ENCODE measurements at regions not wholly inside any gene's neighbourhood (a gene's known extent, or its start where the extent isn't known, plus 50 kb on each side); places are given as distances from the start of the nearest gene placed in this dataset.
"Not testable (repeated sequence)": the region's sequence is repeated elsewhere in the genome, so short reads cannot be mapped to it uniquely, and the experiment has no call there.

DNA sequence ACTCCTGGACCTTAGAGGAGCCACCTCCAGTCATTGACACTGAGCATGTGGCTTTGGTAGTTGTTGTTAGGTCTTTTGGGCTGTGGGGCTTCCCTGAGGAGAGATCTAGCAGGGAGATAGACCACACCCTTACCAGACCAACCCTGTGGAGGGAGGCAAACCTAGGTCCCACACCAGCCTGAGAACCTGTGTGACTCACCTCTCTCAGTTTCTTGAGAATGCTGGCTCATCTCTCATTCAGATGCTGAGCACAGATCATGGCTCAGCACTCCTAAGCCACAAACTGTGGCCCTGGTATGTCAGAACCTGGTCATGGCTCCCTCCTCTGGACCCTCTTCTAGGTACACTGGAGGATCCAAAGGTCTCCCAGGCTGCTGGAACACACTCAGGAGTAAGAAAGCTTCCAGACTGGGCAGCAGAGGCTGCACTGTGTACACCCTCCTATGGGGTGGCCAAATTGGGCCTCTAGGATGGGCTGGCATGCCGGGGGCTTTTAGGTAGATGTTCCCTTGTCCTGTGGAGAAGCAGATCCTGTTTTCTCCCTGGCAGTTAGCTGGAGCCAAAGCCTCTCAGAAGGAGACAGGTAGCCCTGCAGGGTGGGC is 1294.5 kb downstream of the KHDRBS2 start:
- no peak for DNase-seq (ENCODE audit: low read depth, low spot score)
- in situ Hi-C loops (cut with HindIII; ENCODE audit: low pct_unique_long_range_greater_than_20kb, low sequenced_read_pairs), result no loop called here

DNA sequence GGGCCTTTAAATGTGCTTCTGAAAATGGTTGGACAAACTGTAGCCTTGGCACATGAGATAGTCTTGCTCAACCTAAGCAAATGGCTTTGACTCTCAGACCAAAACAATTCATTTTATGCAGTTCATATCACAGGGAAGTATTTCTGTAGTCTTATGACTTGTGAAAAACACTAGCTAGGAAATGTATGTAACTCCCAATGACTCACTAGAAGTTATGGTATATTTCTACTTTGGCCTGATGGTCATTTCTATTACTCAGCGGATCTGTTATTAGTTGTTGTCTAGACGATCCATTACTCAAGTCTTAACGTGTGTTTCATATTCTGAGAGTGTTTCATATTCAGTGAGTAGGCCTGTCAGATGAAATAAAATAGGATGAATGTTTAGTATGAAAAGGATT is 1333.5 kb downstream of the KHDRBS2 start:
- DNase-seq (ENCODE audit: low read depth, low spot score), result no peak
- in situ Hi-C loops (cut with HindIII; ENCODE audit: low pct_unique_long_range_greater_than_20kb, low sequenced_read_pairs), result no loop called here

DNA sequence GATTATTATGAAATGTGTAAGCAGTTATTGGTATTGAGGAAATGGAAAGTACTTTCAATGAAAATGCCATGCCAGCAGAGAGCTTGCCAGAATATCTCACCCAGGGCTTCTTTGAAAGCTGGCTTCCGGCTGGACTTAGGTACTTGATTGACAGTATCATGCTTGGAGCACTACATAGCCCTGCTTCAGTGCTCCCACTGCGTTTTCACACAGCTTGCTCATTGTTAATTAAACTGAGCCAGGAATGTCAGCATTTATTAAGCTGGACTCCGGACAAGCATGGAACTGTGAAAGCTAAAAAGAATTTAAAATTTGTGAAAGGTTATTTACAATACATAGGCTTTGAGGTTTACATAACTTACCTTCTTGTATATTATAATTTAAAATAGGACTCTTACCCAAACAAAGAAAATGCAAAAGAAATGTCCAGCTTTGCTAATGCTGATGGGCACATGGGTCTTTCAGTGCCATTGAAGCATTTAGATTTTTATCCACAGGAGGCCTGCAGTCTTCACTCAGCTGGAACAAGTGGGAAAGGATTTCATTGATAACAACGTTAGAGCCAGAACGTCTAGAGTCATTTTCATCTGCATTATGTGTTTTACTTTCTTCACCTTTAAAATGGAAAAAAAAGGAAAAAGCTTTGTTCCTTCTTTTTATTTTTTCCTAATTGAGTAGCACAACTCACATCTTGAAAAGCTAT is 1335.7 kb downstream of the KHDRBS2 start:
- in situ Hi-C loops (cut with HindIII; ENCODE audit: low pct_unique_long_range_greater_than_20kb, low sequenced_read_pairs), result not testable (repeated sequence)

DNA sequence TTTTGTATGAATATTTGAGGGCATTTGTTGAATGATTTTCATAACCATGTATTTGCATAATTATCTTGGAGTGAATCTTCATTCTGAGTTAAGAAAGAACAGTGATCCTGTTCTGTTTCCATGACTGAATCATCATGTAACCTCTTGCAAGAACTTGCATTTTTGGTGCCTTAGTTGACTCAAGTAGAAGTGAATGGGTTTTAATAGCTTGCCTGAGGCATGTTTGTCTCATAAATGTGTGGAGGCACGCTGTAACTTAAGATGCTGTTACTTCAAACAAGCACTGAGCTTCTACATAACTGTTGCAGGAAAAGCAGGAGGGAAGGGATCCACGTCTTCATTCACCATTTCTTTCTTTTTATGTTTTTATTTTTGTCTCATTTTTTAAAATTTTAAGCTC is 1338.6 kb downstream of the KHDRBS2 start:
- in situ Hi-C loops (cut with HindIII; ENCODE audit: low pct_unique_long_range_greater_than_20kb, low sequenced_read_pairs); DNase-seq (ENCODE audit: low read depth, low spot score): not testable (repeated sequence)

More for the DNA sequence above, 1335.7 kb downstream of the KHDRBS2 start:
- DNase-seq (ENCODE audit: low read depth, low spot score), result not testable (repeated sequence)

DNA sequence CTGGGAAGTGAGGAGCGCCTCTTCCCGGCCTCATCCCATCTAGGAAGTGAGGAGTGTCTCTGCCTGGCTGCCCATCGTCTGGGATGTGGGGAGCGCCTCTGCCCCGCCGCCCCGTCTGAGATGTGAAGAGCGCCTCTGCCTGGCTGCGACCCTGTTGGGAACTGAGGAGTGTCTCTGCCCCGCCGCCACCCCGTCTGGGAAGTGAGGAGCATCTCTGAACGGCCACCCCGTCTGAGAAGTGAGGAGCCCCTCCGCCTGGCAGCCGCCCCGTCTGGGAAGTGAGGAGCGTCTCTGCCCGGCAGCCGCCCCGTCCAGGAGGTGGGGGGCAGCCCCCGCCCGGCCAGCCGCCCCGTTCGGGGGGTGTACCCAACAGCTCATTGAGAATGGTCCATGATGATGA is 1341.2 kb downstream of the KHDRBS2 start:
- in situ Hi-C loops (cut with HindIII; ENCODE audit: low pct_unique_long_range_greater_than_20kb, low sequenced_read_pairs); DNase-seq (ENCODE audit: low read depth, low spot score): not testable (repeated sequence)

DNA sequence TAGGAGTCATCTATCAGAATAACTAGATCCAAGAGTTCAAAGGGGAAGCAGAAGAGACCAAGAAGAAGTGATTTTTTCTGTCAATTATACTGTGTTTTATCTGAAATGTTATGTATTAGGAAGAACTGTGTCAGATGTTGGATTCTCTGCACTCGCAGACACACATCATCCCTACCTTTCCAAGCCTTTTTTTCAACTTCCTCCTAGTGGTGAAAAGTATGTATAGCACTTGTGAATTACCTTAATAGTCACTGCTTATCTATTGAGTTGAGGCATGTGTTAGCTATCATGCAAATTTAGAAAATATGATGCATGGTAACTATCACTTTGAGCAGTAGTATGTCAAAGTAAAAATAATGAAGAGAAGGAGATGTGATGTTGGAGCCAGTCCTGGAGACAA is 1350.1 kb downstream of the KHDRBS2 start:
- in situ Hi-C loops (cut with HindIII; ENCODE audit: low pct_unique_long_range_greater_than_20kb, low sequenced_read_pairs); DNase-seq (ENCODE audit: low read depth, low spot score): not testable (repeated sequence)

DNA sequence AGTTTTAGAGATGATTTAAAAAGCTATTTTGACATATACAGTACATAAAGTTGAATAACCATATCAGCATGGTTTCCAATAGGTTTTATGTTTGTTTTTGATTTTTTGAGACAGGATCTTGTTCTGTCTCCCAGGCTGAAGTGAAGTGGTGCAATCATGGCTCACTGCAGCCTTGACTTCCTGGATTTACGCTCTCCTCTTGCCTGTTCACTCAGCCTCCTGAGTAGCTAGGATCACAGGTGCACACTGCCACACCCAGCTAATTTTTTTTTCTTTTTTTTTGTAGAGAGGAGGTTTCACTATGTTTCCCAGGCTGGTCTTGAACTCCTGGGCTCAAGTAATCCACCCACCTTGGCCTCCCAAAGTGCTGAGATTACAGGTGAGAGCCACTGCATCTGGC is 1366.4 kb downstream of the KHDRBS2 start:
- DNase-seq (ENCODE audit: low read depth, low spot score); in situ Hi-C loops (cut with HindIII; ENCODE audit: low pct_unique_long_range_greater_than_20kb, low sequenced_read_pairs): not testable (repeated sequence)

DNA sequence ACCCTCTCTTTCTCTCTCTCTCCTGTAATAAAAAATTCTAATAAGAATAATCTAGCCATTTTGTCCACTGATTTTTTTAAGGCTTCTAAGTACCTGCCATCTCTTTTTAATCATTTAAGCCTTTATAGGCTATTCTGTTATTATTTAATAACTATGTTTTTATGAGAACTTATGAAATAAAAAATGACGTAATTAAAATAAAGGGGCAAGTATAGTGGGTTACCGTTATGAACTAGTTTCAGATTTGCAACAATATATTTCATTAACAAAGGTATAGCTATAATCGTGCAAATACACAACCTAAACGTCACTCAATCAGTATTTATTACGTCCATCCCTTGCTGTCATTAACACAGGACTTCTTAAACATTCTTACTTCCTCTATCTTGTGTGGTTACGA is 1382.2 kb downstream of the KHDRBS2 start:
- in situ Hi-C loops (cut with HindIII; ENCODE audit: low pct_unique_long_range_greater_than_20kb, low sequenced_read_pairs), result not testable (repeated sequence)

DNA sequence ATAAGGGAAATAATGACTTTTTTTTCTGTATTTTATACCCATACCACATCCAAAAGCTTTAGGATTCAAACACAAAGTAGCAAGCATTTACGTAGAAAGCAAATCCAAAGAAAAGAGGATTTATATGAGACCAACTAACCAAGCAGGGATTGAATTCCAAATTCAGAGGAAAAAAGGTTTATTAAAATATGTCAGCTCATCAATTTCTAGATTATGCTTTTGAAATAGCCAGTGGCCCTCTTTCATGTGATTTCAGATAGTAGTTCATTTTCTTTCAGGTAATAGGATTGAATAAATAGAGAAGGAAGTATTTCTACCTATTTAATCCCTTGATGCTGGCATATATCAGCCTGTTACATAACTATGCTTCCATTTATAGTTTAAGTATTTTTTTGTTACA is 1392.7 kb downstream of the KHDRBS2 start:
- in situ Hi-C loops (cut with HindIII; ENCODE audit: low pct_unique_long_range_greater_than_20kb, low sequenced_read_pairs); DNase-seq (ENCODE audit: low read depth, low spot score): not testable (repeated sequence)

More for the DNA sequence above, 1382.2 kb downstream of the KHDRBS2 start:
- not testable (repeated sequence) for DNase-seq (ENCODE audit: low read depth, low spot score)

DNA sequence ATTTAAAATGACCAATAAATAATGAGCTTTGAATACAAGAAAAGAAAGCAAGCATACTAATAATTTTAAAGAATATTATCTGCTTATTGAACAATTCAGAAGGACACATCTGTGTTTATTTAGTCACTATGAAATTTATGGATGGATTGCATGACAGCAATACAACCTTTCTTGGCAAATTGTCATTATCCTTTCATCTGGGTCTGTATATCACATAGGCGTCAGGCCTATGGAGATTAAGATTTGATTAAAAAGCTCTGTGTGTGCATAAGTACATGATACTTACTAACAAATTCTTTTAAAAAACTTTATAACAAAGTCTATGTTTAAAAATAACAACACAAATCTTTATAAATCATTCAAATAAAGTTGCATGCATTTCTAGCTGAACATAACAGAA is 1394.4 kb downstream of the KHDRBS2 start:
- in situ Hi-C loops (cut with HindIII; ENCODE audit: low pct_unique_long_range_greater_than_20kb, low sequenced_read_pairs), result no loop called here

DNA sequence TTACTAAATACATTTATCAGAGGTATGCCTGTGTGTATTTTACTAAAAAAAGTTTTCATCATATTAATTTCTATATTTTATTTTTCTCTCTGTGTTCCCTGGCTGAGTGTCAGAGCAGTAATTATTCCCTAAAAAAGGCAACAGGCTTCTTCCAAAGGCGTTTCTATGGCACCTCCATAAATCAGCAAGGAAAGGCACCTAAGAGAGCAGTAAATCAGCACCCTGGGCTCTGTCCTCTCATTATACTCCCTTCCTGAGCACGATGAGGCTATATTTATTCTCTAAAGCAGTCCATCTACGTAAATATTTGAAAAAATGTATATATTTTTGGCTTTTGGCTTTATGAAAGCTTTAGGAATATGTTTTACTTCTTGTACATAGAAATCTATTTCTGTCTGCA is 1408.6 kb downstream of the KHDRBS2 start:
- in situ Hi-C loops (cut with HindIII; ENCODE audit: low pct_unique_long_range_greater_than_20kb, low sequenced_read_pairs), result not testable (repeated sequence)

More for the DNA sequence above, 1394.4 kb downstream of the KHDRBS2 start:
- DNase-seq (ENCODE audit: low read depth, low spot score), result no peak

DNA sequence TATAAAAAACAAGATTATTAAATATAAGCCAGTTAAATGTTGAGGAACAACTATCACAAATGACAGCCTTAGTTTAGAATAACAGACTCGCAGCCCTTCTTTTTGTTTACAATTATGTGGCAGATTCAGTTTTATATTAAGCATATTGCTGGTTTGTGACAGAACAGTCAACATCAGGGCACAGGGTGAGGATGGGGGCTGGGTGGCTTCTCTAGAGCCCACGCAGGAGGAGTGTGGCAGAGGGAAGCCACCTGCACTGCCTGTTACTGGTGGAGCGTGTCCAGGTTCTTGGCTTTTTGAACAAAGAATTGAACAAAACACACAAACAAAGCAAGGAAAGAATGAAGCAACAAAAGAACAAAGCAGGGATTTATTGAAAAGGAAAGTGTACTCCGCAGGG is 1415.2 kb downstream of the KHDRBS2 start:
- DNase-seq (ENCODE audit: low read depth, low spot score); in situ Hi-C loops (cut with HindIII; ENCODE audit: low pct_unique_long_range_greater_than_20kb, low sequenced_read_pairs): not testable (repeated sequence)

More for the DNA sequence above, 1408.6 kb downstream of the KHDRBS2 start:
- not testable (repeated sequence) for DNase-seq (ENCODE audit: low read depth, low spot score)

DNA sequence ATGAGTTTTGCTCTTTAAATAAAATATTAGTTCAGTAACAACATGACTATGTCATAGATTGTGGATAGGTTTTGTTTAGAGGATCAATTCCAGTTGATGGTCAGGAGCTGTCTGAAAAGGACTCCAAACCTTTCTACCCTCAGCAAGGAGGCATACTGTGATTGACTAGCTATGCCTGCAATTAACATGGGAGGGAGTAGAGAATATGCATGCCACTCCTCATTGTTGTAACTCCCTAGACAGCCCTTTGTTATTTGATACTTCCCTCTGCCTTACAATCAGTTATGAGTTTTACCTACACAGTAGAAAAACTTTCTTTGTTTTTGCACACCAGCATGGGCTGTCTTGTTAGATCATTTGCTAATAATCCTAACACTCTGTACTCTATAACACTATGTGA is 1418.5 kb downstream of the KHDRBS2 start:
- in situ Hi-C loops (cut with HindIII; ENCODE audit: low pct_unique_long_range_greater_than_20kb, low sequenced_read_pairs), result no loop called here
- DNase-seq (ENCODE audit: low read depth, low spot score), result no peak

DNA sequence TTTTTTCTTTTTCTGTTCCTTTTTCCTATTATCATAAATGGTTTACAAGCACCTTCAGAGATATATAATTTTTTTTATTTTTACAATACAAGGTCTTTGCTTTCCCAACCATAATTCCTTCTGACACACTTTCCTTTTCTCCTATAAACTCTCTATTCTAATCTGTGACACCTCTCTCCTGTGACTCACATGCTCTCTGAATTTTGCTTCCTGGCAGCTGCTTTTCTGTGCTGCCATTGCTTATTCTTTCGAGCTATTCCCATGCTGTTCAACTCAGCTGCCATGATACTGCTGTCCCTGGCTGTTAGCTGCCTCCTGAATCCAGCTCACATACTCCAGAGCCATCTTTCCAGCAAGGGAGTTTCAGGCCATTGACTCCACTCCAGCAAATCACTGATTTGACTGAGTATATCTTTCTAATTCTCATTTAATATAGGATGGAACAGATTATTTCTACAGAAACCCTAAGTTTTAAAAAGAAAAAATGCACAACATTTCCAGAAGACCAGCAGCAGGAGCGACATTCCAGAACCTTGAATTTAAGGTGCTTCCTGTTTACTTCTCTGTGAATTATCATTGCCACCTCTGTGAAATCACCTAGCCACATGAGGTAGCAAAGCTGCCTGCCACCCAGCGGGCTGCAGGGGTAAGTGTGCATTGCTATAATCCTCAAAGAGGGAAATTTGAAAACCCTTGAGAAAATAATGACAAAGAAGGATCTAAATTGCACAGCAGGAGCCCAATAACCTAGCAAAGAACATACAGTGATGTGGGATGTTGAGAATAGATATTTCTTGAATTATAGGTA is 1442.6 kb downstream of the KHDRBS2 start:
- in situ Hi-C loops (cut with HindIII; ENCODE audit: low pct_unique_long_range_greater_than_20kb, low sequenced_read_pairs); DNase-seq (ENCODE audit: low read depth, low spot score): not testable (repeated sequence)

DNA sequence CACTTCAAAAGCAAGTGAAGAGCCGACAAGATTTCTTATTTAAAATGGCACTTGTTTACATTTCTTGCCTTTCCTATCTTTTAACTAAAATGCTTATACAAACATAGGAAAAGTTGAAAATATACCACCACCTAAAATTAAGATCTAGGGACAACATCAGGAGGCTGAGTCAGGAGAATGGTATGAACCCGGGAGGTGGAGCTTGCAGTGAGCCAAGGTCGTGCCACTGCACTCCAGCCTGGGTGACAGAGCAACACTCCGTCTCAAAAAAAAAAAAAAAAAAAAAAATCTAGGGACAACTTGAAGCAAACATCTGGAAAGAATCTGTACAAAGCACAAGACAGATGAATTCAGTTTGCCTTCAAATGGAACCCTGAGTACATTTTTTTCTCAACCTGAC is 1455.3 kb downstream of the KHDRBS2 start:
- DNase-seq (ENCODE audit: low read depth, low spot score); in situ Hi-C loops (cut with HindIII; ENCODE audit: low pct_unique_long_range_greater_than_20kb, low sequenced_read_pairs): not testable (repeated sequence)

DNA sequence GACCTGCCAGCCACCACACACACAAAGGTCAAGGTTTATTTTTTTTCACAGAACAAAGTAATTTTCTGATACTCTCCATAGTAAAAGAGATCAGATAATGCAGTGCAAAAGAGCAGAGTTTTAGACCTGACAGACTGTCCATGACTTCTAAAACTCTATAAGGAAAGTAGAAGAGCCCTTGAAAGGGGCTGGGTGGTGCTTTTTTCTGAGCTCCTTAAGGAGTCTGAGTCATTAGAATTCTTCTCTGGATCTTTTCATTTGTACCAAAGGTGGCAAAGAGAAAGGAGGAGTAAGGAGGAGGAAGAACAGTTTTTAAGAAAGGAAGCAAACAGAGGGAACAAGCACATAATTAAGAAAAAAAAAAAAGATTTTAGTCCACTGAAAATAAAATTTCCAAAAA is 1463.4 kb downstream of the KHDRBS2 start:
- DNase-seq (ENCODE audit: low read depth, low spot score); in situ Hi-C loops (cut with HindIII; ENCODE audit: low pct_unique_long_range_greater_than_20kb, low sequenced_read_pairs): not testable (repeated sequence)

DNA sequence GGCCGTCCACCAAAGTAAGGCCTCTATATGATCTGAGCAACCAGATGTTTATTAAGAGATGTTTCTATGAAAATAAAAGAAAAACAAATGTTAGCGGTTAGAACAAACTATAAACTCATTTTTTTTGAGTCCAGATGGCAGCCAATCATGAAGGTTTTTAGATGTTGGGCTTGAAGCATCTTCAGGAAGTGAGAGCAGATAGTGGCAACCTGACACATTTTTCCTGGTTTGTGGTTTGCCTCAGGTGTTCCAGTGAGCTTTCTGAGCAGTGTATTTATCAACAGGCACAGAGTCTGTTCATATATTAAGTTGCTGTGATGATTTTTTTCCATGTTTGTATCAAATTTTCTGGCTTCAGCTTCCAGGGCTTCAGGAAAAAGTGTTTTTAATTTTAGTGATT is 1468.0 kb downstream of the KHDRBS2 start:
- in situ Hi-C loops (cut with HindIII; ENCODE audit: low pct_unique_long_range_greater_than_20kb, low sequenced_read_pairs); DNase-seq (ENCODE audit: low read depth, low spot score): not testable (repeated sequence)

DNA sequence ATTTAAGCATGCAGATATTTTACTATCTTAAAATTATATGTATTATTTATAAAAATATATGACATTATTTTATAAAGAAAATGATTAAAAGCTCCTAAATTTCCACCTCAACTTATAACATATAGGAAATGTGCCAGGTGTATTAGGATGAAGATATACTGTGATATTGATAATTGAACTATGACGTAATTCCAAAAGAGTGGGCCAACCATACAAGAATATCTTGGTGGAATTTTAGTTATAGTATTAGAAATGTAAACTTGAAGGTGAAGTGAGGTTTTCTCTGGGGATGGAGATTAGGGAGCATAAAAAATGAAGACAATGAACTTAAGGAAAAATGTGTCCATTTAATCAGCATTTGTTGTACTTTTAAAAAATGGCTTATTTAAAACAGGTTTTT is 1471.2 kb downstream of the KHDRBS2 start:
- in situ Hi-C loops (cut with HindIII; ENCODE audit: low pct_unique_long_range_greater_than_20kb, low sequenced_read_pairs); DNase-seq (ENCODE audit: low read depth, low spot score): not testable (repeated sequence)
